HUES64 (cell line): ENCODE measurements at regions not wholly inside any gene's neighbourhood (a gene's known extent, or its start where the extent isn't known, plus 50 kb on each side); places are given as distances from the start of the nearest gene placed in this dataset.

ENCODE experiments used
- H3K27ac ChIP-seq: 2 replicates; pipeline ENCODE4 v1.7.0; 2013; ENCODE audit warnings: low read depth, low read length, inconsistent platforms
- H3K27me3 ChIP-seq: 2 replicates; pipeline ENCODE4 v1.6.1; 2013; ENCODE audit warnings: mild to moderate bottlenecking, low read length; ENCODE audit not compliant: insufficient read depth
- H3K36me3 ChIP-seq: 2 replicates; pipeline ENCODE4 v1.6.1; 2013; ENCODE audit warnings: mild to moderate bottlenecking, low read length; ENCODE audit not compliant: insufficient read depth
- H3K4me1 ChIP-seq: 2 replicates; pipeline ENCODE4 v1.6.1; 2013; ENCODE audit warnings: mild to moderate bottlenecking, low read length, moderate library complexity; ENCODE audit not compliant: insufficient read depth
- H3K4me3 ChIP-seq: 2 replicates; pipeline ENCODE4 v1.5.1; 2013; ENCODE audit warnings: mild to moderate bottlenecking, low read length, moderate library complexity
- H3K9ac ChIP-seq: 2 replicates; pipeline ENCODE4 v1.6.1; 2013; ENCODE audit warnings: mild to moderate bottlenecking, low read depth, low read length
- H3K9me3 ChIP-seq: 2 replicates; pipeline ENCODE4 v1.6.1; 2013; ENCODE audit warnings: low read depth, low read length; ENCODE audit not compliant: insufficient read depth
- WGBS: fragments of 150-250, 120-280 bp; methylation state at CpG from one replicate; pipeline ENCODE4 v1.1.7; 2013; ENCODE audit warnings: missing lambda C conversion rate; 5-methylcytosine and 5-hydroxymethylcytosine counted together

- Histone ChIP-seq H3K27me3 (no peaks in the 10 kb centered on the region), H3K36me3 (no peaks in the 10 kb centered on the region), H3K9me3 (peaks cover 13% of the 10 kb centered on the region), H3K9ac (no peak overlapping the region), H3K27ac (no peak overlapping the region), H3K4me3 (no peak overlapping the region), H3K4me1 (no peaks in the 10 kb centered on the region)
- WGBS: 97% methylated on average over 4 of the region's 4 CpGs
Measured at GRCh38 chr16:64381979-64382378, 739.9 kb downstream of the CDH11 start.

GRCh38 chr16:64380751-64381150, 741.1 kb downstream of the CDH11 start:
- no peak overlapping the region for H3K27ac ChIP-seq
- H3K9ac ChIP-seq: no peak overlapping the region
- no peak overlapping the region for H3K4me3 ChIP-seq
- WGBS: 72% methylated on average over 3 of the region's 3 CpGs
- no peaks in the 10 kb centered on the region for H3K36me3 ChIP-seq
- H3K27me3 ChIP-seq: no peaks in the 10 kb centered on the region
- peaks cover 13% of the 10 kb centered on the region for H3K9me3 ChIP-seq
- no peaks in the 10 kb centered on the region for H3K4me1 ChIP-seq

- Histone ChIP-seq H3K4me1 (no peaks in the 10 kb centered on the region), H3K9me3 (no peaks in the 10 kb centered on the region), H3K27me3 (no peaks in the 10 kb centered on the region), H3K4me3 (no peak overlapping the region), H3K36me3 (no peaks in the 10 kb centered on the region), H3K27ac (no peak overlapping the region), H3K9ac (no peak overlapping the region)
- 90% methylated on average over 1 of the region's 3 CpGs for WGBS
Measured at GRCh38 chr16:64375391-64375980, 746.4 kb downstream of the CDH11 start.

- no peaks in the 10 kb centered on the region for H3K9me3 ChIP-seq
- H3K4me3 ChIP-seq: no peak overlapping the region
- WGBS: 90% methylated on average over 1 of the region's 1 CpG
- H3K27me3 ChIP-seq: no peaks in the 10 kb centered on the region
- H3K27ac ChIP-seq: no peak overlapping the region
- no peaks in the 10 kb centered on the region for H3K36me3 ChIP-seq
- H3K9ac ChIP-seq: no peak overlapping the region
- H3K4me1 ChIP-seq: no peaks in the 10 kb centered on the region
Measured at GRCh38 chr16:64370112-64370511, 751.8 kb downstream of the CDH11 start.

- Histone ChIP-seq H3K9ac (no peak overlapping the region), H3K9me3 (no peaks in the 10 kb centered on the region), H3K4me3 (no peak overlapping the region), H3K27me3 (no peaks in the 10 kb centered on the region), H3K4me1 (no peaks in the 10 kb centered on the region), H3K27ac (no peak overlapping the region), H3K36me3 (no peaks in the 10 kb centered on the region)
- 86% methylated on average over 2 of the region's 2 CpGs for WGBS
Measured at GRCh38 chr16:64365448-64365931, 756.4 kb downstream of the CDH11 start.

GRCh38 chr16:64364894-64365293, 757.0 kb downstream of the CDH11 start:
- no peaks in the 10 kb centered on the region for H3K9me3 ChIP-seq
- no peak overlapping the region for H3K4me3 ChIP-seq
- no peaks in the 10 kb centered on the region for H3K27me3 ChIP-seq
- no peaks in the 10 kb centered on the region for H3K4me1 ChIP-seq
- no peak overlapping the region for H3K9ac ChIP-seq
- no peaks in the 10 kb centered on the region for H3K36me3 ChIP-seq
- no peak overlapping the region for H3K27ac ChIP-seq

GRCh38 chr16:64364416-64364815, 757.4 kb downstream of the CDH11 start:
- Histone ChIP-seq H3K36me3 (no peaks in the 10 kb centered on the region), H3K27ac (no peak overlapping the region), H3K27me3 (no peaks in the 10 kb centered on the region), H3K4me1 (no peaks in the 10 kb centered on the region), H3K9ac (no peak overlapping the region), H3K9me3 (no peaks in the 10 kb centered on the region), H3K4me3 (no peak overlapping the region)
- WGBS: no CpG with 5 or more reads among the region's 1 CpG

- Histone ChIP-seq H3K27me3 (no peaks in the 10 kb centered on the region), H3K27ac (no peak overlapping the region), H3K4me3 (no peak overlapping the region), H3K36me3 (no peaks in the 10 kb centered on the region), H3K9ac (no peak overlapping the region), H3K9me3 (no peaks in the 10 kb centered on the region), H3K4me1 (no peaks in the 10 kb centered on the region)
- 95% methylated on average over 1 of the region's 2 CpGs for WGBS
Measured at GRCh38 chr16:64364016-64364415, 757.8 kb downstream of the CDH11 start.

- no peak overlapping the region for H3K27ac ChIP-seq
- no peak overlapping the region for H3K9ac ChIP-seq
- no peaks in the 10 kb centered on the region for H3K36me3 ChIP-seq
- H3K27me3 ChIP-seq: no peaks in the 10 kb centered on the region
- 95% methylated on average over 2 of the region's 2 CpGs for WGBS
- no peaks in the 10 kb centered on the region for H3K4me1 ChIP-seq
- no peak overlapping the region for H3K4me3 ChIP-seq
- no peaks in the 10 kb centered on the region for H3K9me3 ChIP-seq
Measured at GRCh38 chr16:64363039-64363438, 758.8 kb downstream of the CDH11 start.

- Histone ChIP-seq H3K4me1 (no peaks in the 10 kb centered on the region), H3K9ac (no peak overlapping the region), H3K9me3 (no peaks in the 10 kb centered on the region), H3K4me3 (no peak overlapping the region), H3K27me3 (no peaks in the 10 kb centered on the region), H3K27ac (no peak overlapping the region), H3K36me3 (no peaks in the 10 kb centered on the region)
- WGBS: 77% methylated on average over 2 of the region's 2 CpGs
Measured at GRCh38 chr16:64362193-64362592, 759.7 kb downstream of the CDH11 start.

GRCh38 chr16:64361753-64362152, 760.1 kb downstream of the CDH11 start:
- H3K27ac ChIP-seq: no peak overlapping the region
- no peaks in the 10 kb centered on the region for H3K27me3 ChIP-seq
- no peak overlapping the region for H3K9ac ChIP-seq
- H3K4me3 ChIP-seq: no peak overlapping the region
- no peaks in the 10 kb centered on the region for H3K9me3 ChIP-seq
- H3K4me1 ChIP-seq: no peaks in the 10 kb centered on the region
- no peaks in the 10 kb centered on the region for H3K36me3 ChIP-seq
- WGBS: 82% methylated on average over 2 of the region's 2 CpGs

- H3K4me3 ChIP-seq: no peak overlapping the region
- 100% methylated on average over 1 of the region's 1 CpG for WGBS
- H3K27me3 ChIP-seq: no peaks in the 10 kb centered on the region
- no peak overlapping the region for H3K9ac ChIP-seq
- no peaks in the 10 kb centered on the region for H3K4me1 ChIP-seq
- no peaks in the 10 kb centered on the region for H3K36me3 ChIP-seq
- no peaks in the 10 kb centered on the region for H3K9me3 ChIP-seq
- no peak overlapping the region for H3K27ac ChIP-seq
Measured at GRCh38 chr16:64358291-64358690, 763.6 kb downstream of the CDH11 start.
